PC-9 (cell line): ENCODE measurements at regions not wholly inside any gene's neighbourhood (a gene's known extent, or its start where the extent isn't known, plus 50 kb on each side); places are given as distances from the start of the nearest gene placed in this dataset.

Source experiments
- CTCF ChIP-seq: fragments of 200-600 bp; sonication (generic); conservative IDR thresholded peaks from 2 replicates; pipeline ENCODE4 v1.6.1; 2017; ENCODE audit warnings: mixed run types, antibody characterized with exemption, mild to moderate bottlenecking, moderate library complexity
- EZH2 ChIP-seq: fragments of 200-600 bp; sonication (generic); IDR thresholded peaks from 2 replicates; pipeline ENCODE4 v1.8.0; 2017; ENCODE audit warnings: antibody characterized with exemption, low read depth

DNA sequence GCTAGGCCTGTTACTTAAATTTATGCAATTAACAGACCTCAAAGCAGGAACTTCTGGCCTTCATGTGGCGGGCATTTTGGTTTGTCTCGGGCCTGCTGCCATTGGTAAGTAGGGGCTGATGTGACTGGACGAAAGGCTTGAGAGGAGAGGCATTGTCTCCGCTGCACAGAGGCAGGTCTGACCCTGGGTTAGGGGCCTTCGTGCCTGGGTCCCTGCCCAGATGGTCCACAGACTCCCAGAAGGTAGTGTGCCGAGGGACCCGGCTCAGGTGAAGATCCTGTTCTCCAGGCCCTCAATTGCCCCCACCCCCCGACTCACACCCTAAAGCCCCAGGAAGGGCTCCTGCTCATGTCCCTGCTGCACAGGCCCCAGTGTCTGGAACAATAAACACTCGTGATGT lies 764.9 kb downstream of the TMEM182 start:
- TF ChIP-seq CTCF: no peak
- no peak for TF ChIP-seq EZH2
